NCI-H2227 (cell line): ENCODE measurements at regions not wholly inside any gene's neighbourhood (a gene's known extent, or its start where the extent isn't known, plus 50 kb on each side); places are given as distances from the start of the nearest gene placed in this dataset.

ENCODE experiments used
- DNase-seq: peaks from one replicate; lab custom pipeline; 2025; ENCODE audit not compliant: unreplicated experiment; lab: John Stamatoyannopoulos, UW

GRCh38 chr9:79984429-79985067 lies 412.8 kb downstream of the TLE4 start:
- DNase-seq: no peak

DNA sequence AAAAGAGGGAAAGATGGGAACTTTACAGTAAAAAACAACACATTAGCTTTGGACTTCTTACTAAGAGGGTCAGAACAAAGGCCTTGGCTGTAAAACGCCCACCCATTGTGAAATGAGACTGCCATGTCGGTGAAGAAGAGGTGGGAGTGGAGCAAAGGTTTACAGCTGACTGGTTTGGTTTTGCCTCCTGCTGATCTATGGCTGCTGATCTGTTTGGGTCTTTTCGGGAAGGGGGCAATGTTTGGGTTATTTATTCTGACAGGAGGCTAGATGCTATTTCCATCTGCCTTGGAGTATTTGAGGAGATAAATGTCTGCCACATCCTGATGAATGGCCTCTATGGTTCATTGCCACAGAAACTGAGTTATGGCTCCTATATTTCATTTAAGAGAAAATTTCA lies 408.7 kb downstream of the TLE4 start:
- DNase-seq: peak; percentile 16

GRCh38 chr9:79977510-79978197 lies 405.9 kb downstream of the TLE4 start:
- no peak for DNase-seq

DNA sequence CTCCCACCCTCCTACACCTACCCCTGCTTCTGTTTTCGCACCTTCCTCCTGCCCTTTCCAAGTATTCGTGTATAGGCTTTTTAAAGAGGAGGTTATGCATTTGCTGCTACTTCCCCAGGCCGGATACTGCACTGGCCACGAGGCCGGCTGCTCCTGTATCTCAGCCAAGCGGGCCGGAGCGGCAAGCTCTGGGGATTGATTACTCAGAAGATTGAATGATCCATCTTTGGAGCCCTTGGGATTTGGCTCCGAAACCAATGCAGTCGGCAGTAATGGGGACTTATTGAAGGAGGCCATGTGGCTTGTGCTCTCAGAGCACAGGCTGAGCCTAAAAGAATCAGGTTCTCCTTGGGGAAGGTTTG lies 405.3 kb downstream of the TLE4 start:
- DNase-seq: no peak

GRCh38 chr9:79976257-79977073 lies 404.7 kb downstream of the TLE4 start:
- peak; percentile 17 for DNase-seq

GRCh38 chr9:79975621-79976256 lies 404.0 kb downstream of the TLE4 start:
- DNase-seq: peak; percentile 46

DNA sequence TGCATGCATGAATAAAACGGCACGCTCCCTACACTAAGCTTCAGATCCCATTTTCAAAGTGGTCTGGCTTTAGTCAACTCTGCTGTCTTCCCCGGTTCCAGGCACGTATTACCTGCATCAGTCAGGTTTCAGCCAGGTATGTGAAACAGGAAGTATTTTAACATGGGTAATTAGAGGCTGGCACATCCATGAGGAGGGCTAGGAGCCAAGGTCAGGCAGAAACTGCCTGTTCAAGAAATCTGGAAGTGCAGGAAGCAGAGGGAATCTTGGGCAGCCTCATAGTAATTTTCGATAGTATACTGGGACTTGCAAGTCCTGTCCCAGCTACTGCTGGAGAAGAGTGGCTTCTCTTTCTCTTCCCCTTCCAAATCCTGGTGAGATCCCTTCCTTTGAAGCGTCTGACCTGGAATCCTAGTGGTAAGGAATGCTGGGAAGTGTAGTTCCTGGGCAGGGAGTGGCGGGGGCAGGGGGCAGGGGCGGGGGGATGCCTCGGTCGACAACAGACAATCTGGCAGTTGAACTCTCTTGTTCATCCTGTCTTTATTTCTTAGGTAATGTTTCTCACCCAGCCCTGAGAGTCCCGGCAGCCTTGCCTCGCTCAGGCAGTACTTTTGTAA lies 403.1 kb downstream of the TLE4 start:
- DNase-seq: peak; percentile 14

DNA sequence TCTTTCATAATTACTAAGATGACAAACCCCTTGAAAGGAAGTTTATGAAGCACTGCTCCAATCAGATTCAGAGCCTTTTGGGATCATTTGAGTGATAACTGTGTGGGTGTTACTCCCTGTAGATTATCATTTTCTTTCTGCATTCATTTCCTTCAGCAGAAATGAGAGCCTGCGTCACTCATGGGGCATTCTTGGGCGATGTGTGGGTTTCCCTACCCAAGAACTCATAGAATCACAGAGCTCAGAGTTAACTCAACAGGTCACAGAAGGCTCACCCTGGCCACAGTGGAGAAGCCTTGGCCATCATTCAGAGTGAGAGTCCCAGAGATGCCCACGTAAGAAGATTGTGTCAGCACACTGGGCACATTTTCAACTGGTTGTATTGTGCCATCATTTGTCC lies 401.9 kb downstream of the TLE4 start:
- DNase-seq: no peak

- DNase-seq: no peak
These were observed 398.3 kb downstream of the TLE4 start for GRCh38 chr9:79970146-79970425.

- DNase-seq: no peak
These were observed 397.8 kb downstream of the TLE4 start for GRCh38 chr9:79969393-79970145.

DNA sequence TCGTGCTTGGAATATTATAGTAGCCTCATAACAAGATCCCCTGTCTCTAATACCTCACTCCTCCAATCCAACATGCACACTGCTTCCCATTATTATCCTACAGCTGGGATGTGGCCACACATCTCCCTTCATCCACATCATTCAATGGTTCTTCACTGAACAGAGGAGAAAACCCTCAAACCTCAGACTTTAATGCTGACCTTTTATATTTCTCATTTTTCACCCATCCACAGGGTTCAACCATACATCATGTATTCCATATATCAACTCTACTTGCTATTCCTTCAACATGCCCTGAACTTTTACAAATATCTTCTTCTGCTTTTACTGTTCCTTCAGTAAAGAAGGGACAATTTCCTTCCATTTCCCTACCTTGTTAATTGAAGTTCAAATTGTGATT lies 396.8 kb downstream of the TLE4 start:
- DNase-seq: no peak

- no peak for DNase-seq
These were observed 391.1 kb downstream of the TLE4 start for GRCh38 chr9:79962836-79963235.

DNA sequence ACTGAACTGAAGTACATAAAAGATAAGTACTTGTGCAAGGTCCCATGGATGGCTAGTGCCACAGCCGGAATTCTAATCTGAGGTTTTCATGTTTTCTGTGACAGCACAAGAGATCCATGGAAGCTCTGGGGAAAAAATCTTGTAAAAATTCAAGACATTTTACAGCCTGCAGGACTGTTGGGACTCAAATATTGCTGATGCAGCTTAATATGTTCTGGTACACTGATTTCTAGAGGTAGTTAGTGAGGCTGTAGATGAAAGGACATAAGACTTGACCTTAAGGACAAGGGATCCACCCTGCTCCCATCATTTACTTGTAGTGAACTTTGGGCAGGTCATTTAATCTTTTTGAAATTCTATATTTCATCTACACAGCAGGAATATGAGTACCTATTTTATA lies 390.4 kb downstream of the TLE4 start:
- no peak for DNase-seq

GRCh38 chr9:79955300-79955699 lies 383.5 kb downstream of the TLE4 start:
- DNase-seq: no peak

- no peak for DNase-seq
These were observed 382.1 kb downstream of the TLE4 start for GRCh38 chr9:79953908-79954307.

DNA sequence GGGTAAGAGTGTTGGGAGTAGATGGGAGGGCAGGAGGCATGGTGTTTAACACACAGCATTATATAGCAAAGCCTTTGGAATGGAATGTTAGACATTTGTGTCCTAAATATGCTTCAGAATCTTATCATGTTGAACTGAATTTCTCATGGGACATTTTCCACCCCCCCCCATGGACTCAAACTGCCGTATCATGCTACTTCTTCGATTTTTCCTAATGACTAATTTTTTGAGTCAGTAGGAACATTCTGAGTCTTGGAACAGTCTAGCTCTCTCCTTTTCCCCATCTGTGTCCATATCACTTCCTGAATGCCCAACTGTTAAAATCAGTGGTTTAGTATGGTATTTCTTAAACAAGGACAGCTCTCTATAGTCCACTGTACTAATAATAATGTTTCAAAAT lies 380.6 kb downstream of the TLE4 start:
- no peak for DNase-seq

GRCh38 chr9:79946712-79947111 lies 374.9 kb downstream of the TLE4 start:
- no peak for DNase-seq

DNA sequence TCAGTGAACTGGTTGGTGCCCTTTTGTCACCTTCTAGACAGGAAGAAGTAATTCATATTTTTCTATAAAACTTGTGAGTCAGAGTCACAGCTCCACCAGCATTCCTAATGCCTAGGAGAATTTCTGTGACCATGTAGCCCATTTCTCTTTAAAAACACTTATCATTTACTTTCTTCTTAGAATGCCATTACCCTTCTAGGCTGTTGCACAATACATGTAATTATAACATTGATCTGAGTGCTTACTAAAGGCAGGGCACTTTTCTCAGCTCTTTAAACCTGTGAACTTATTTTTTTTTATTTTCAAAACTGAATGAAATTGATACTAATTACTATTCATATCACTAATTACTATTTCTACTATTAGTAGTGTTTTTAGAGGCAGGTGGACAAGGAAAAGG lies 373.7 kb downstream of the TLE4 start:
- DNase-seq: no peak

DNA sequence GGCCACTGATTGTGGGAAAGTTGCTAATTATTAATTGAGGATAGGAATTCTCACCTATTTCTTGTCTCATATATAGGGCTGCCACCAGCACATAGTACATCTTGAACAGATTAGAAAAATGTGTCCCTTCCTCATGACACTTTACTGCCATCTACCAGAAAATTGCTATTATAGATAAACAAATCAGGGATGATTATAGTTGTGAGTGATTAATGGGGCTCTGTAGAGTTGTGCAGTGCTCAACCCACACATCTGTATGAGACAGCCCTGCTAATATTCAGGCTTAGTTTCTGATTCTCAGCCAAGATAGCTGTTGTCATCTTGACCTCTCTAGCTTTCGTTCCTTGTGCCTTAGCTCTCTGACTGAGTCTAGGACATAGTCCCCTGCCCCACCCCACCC lies 373.3 kb downstream of the TLE4 start:
- DNase-seq: no peak

- no peak for DNase-seq
These were observed 369.2 kb downstream of the TLE4 start for GRCh38 chr9:79940919-79941318.

GRCh38 chr9:79939819-79940218 lies 368.1 kb downstream of the TLE4 start:
- no peak for DNase-seq
